ENCODE measurements at regions not wholly inside any gene's neighbourhood (a gene's known extent, or its start where the extent isn't known, plus 50 kb on each side); places are given as distances from the start of the nearest gene placed in this dataset.

- CTCF ChIA-PET = no interaction called here
- POLR2A ChIA-PET = no interaction called here
- no peak for DNase-seq (ENCODE audit: extremely low spot score)
- TF ChIP-seq CTCF (IDR thresholded peaks at IDR 0.05; ENCODE audit: control extremely low read depth, extremely low read depth, low read depth, missing control alignments) = no peak
These were observed 191.5 kb upstream of the PARD3B start for GRCh38 chr2:204353823-204354222.

- POLR2A ChIA-PET = no interaction called here
- DNase-seq (ENCODE audit: extremely low spot score) = no peak
- no peak for TF ChIP-seq CTCF (IDR thresholded peaks at IDR 0.05; ENCODE audit: control extremely low read depth, extremely low read depth, low read depth, missing control alignments)
- CTCF ChIA-PET = no interaction called here
These were observed 190.8 kb upstream of the PARD3B start for GRCh38 chr2:204354442-204354856.

GRCh38 chr2:204355688-204356087 lies 189.6 kb upstream of the PARD3B start:
- CTCF ChIA-PET = no interaction called here
- DNase-seq (ENCODE audit: extremely low spot score) = no peak
- POLR2A ChIA-PET = no interaction called here
- TF ChIP-seq CTCF (IDR thresholded peaks at IDR 0.05; ENCODE audit: control extremely low read depth, extremely low read depth, low read depth, missing control alignments) = no peak

GRCh38 chr2:204356151-204356641 lies 189.1 kb upstream of the PARD3B start:
- TF ChIP-seq CTCF (IDR thresholded peaks at IDR 0.05; ENCODE audit: control extremely low read depth, extremely low read depth, low read depth, missing control alignments) = no peak
- ChIA-PET CTCF (no interaction called here), POLR2A (no interaction called here)
- no peak for DNase-seq (ENCODE audit: extremely low spot score)

GRCh38 chr2:204357286-204357685 lies 188.0 kb upstream of the PARD3B start:
- TF ChIP-seq CTCF (IDR thresholded peaks at IDR 0.05; ENCODE audit: control extremely low read depth, extremely low read depth, low read depth, missing control alignments) = no peak
- DNase-seq (ENCODE audit: extremely low spot score) = no peak
- CTCF ChIA-PET = no interaction called here
- POLR2A ChIA-PET = no interaction called here

GRCh38 chr2:204359076-204359475 lies 186.2 kb upstream of the PARD3B start:
- no peak for TF ChIP-seq CTCF (IDR thresholded peaks at IDR 0.05; ENCODE audit: control extremely low read depth, extremely low read depth, low read depth, missing control alignments)
- ChIA-PET POLR2A (no interaction called here), CTCF (interaction anchor here (1.1 to 1.4 kb wide), 2 partner anchors 11 to 21 kb away, joined by 3 read pairs; no protein-coding TSS in a partner anchor)
- no peak for DNase-seq (ENCODE audit: extremely low spot score)

Data from GM10248 (cell line).